DND-41 (cell line): ENCODE measurements at regions not wholly inside any gene's neighbourhood (a gene's known extent, or its start where the extent isn't known, plus 50 kb on each side); places are given as distances from the start of the nearest gene placed in this dataset.

Experiments
- ATAC-seq: fragments of 200-7000 bp; cut with Tn5 transposase; 3 replicates; pipeline ENCODE4 v1.9.1; 2021; ENCODE audit warnings: low read depth; ENCODE audit not compliant: insufficient read depth
- DNase-seq: peaks from one replicate; pipeline ENCODE4 v3.0.0-alpha.2; 2020
- H2AFZ ChIP-seq: 2 replicates; pipeline ENCODE4 v1.6.0; 2012; ENCODE audit warnings: low read depth, low read length
- H3K27ac ChIP-seq: 2 replicates; pipeline ENCODE4 v1.5.1; 2012; ENCODE audit warnings: low read length, inconsistent platforms
- H3K27me3 ChIP-seq: fragments of 200-600 bp; sonication (generic); 2 replicates; pipeline ENCODE4 v1.6.0; 2012; ENCODE audit warnings: low read length, mild to moderate bottlenecking, inconsistent platforms; ENCODE audit not compliant: insufficient read depth, poor library complexity
- H3K36me3 ChIP-seq: 2 replicates; pipeline ENCODE4 v1.5.1; 2012; ENCODE audit warnings: low read length, inconsistent platforms; ENCODE audit not compliant: insufficient read depth
- H3K4me1 ChIP-seq: 2 replicates; pipeline ENCODE4 v1.5.1; 2012; ENCODE audit warnings: mild to moderate bottlenecking, low read length; ENCODE audit not compliant: insufficient read depth
- H3K4me2 ChIP-seq: 2 replicates; pipeline ENCODE4 v1.6.0; 2012; ENCODE audit warnings: mild to moderate bottlenecking, moderate library complexity, low read length, inconsistent platforms; ENCODE audit not compliant: insufficient read depth
- H3K4me3 ChIP-seq, 2 experiments: fragments of 200-600 bp in 1 of 2; shearing (Covaris generic) in 1 of 2; 2 replicates each; pipeline ENCODE4 v1.5.1; 2012 to 2016; ENCODE audit warnings: inconsistent platforms in 2 of 2, low read length in 2 of 2, mild to moderate bottlenecking in 2 of 2, low read depth in 1 of 2, moderate library complexity in 1 of 2
- H3K79me2 ChIP-seq: 2 replicates; pipeline ENCODE4 v1.6.0; 2012; ENCODE audit warnings: low read length, inconsistent platforms; ENCODE audit not compliant: insufficient read depth
- H3K9ac ChIP-seq: 2 replicates; pipeline ENCODE4 v1.6.0; 2012; ENCODE audit warnings: low read depth, mild to moderate bottlenecking, inconsistent platforms, low read length, moderate library complexity
- H3K9me3 ChIP-seq: 2 replicates; pipeline ENCODE4 v1.5.1; 2012; ENCODE audit warnings: low read length, moderate library complexity, mild to moderate bottlenecking, inconsistent platforms; ENCODE audit not compliant: insufficient read depth, severe bottlenecking
- H4K20me1 ChIP-seq: 2 replicates; pipeline ENCODE4 v1.6.0; 2012; ENCODE audit warnings: low read length; ENCODE audit not compliant: insufficient read depth
- EZH2 ChIP-seq: IDR thresholded peaks from 3 replicates; pipeline ENCODE4 v1.6.1; 2012; ENCODE audit warnings: borderline replicate concordance, low read depth, mild to moderate bottlenecking, moderate library complexity, low read length, inconsistent platforms; ENCODE audit not compliant: severe bottlenecking
- TF ChIP-seq, protein P1 (sequence below): IDR thresholded peaks from 2 replicates; pipeline ENCODE4 v1.5.1; 2012; ENCODE audit warnings: borderline replicate concordance, low read length, moderate library complexity, mild to moderate bottlenecking; ENCODE audit not compliant: poor library complexity, severe bottlenecking; ENCODE audit errors: extremely low read depth

DNA sequence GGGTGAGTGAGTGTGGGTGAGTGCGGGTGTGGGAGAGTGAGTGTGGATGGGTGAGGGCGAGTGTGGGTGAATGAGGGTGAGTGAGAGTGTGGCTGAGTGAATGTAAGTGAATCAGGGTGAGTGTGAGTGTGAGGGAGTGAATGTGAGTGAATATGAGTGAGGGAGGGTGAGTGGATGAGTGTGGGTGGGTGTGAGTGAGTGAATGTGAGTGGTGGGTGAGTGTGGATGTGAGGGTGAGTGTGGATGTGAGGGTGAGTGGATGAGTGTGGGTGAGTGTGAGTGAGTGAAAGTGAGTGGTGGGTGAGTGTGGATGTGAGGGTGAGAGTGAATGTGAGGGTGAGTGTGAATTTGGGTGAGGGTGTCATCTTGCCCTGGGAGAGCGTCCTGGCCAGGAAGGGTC is 67.5 kb downstream of the TRIML1 start:
- no peaks in the 10 kb centered on the region for H3K27me3 ChIP-seq
- H3K4me2 ChIP-seq = no peak overlapping the region
- H3K9me3 ChIP-seq = peaks cover 4% of the 10 kb centered on the region
- ATAC-seq (no peak), DNase-seq (no peak)
- TF ChIP-seq, protein P1, sequence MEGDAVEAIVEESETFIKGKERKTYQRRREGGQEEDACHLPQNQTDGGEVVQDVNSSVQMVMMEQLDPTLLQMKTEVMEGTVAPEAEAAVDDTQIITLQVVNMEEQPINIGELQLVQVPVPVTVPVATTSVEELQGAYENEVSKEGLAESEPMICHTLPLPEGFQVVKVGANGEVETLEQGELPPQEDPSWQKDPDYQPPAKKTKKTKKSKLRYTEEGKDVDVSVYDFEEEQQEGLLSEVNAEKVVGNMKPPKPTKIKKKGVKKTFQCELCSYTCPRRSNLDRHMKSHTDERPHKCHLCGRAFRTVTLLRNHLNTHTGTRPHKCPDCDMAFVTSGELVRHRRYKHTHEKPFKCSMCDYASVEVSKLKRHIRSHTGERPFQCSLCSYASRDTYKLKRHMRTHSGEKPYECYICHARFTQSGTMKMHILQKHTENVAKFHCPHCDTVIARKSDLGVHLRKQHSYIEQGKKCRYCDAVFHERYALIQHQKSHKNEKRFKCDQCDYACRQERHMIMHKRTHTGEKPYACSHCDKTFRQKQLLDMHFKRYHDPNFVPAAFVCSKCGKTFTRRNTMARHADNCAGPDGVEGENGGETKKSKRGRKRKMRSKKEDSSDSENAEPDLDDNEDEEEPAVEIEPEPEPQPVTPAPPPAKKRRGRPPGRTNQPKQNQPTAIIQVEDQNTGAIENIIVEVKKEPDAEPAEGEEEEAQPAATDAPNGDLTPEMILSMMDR = no peak
- TF ChIP-seq EZH2 = no peak
- H3K9ac ChIP-seq = no peak overlapping the region
- H3K4me1 ChIP-seq = no peaks in the 10 kb centered on the region
- no peaks in the 10 kb centered on the region for H3K36me3 ChIP-seq
- H4K20me1 ChIP-seq = no peaks in the 10 kb centered on the region
- no peaks in the 10 kb centered on the region for H3K79me2 ChIP-seq
- no peak overlapping the region for H3K4me3 ChIP-seq
- no peak overlapping the region for H3K27ac ChIP-seq
- no peak overlapping the region for H2AFZ ChIP-seq

DNA sequence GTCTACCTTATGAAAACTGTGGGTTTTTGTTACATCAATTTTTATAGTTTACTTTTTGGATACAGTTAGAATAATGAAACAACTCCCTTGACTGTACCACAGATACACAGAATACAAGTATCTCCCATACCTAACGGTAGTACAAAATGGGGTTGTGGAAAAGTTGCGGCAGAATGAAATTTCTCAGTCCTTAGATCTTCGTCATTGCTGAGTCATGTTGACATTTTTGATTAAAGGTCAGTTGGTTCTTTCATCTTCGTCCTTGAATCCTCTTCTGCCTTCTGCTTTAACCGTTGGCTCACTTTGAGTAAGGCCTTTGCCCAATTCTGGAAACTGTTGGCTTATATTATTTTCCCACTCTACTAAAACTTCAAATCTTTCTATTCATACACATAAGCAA is 75.6 kb downstream of the TRIML1 start:
- TF ChIP-seq EZH2 = no peak
- TF ChIP-seq, protein P1 = no peak
- Histone ChIP-seq H3K4me1 (no peaks in the 10 kb centered on the region), H3K4me2 (no peak overlapping the region), H3K36me3 (no peaks in the 10 kb centered on the region), H3K27me3 (no peaks in the 10 kb centered on the region), H3K9me3 (peaks cover 4% of the 10 kb centered on the region), H3K79me2 (no peaks in the 10 kb centered on the region), H3K4me3 (no peak overlapping the region), H3K27ac (no peak overlapping the region), H2AFZ (no peak overlapping the region), H4K20me1 (no peaks in the 10 kb centered on the region), H3K9ac (no peak overlapping the region)
- DNase-seq (no peak), ATAC-seq (no peak)

DNA sequence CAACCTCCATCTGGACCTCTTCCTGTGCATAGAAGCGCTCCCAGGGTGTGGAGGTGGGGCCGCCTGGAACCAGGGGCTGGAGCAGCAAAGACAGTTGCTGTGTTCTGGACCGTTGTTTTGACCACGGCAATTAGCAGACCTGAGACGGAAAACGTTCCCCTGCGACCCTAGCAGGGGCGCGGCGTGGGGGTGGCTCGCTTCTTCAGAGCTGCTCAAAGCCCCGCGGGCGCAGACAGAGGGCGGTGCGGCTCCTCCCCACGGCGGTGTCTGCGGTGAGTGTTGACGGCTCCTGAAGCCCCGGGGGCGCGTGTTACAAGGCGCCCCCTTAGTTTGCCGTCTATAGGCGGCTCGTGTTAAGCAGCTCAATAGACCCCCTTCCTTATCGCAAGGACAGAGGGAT is 79.2 kb downstream of the TRIML1 start:
- no peak overlapping the region for H3K4me2 ChIP-seq
- TF ChIP-seq EZH2 = no peak
- TF ChIP-seq, protein P1 = no peak
- no peak overlapping the region for H3K9ac ChIP-seq
- ATAC-seq = no peak
- no peaks in the 10 kb centered on the region for H3K36me3 ChIP-seq
- no peaks in the 10 kb centered on the region for H3K27me3 ChIP-seq
- H3K4me1 ChIP-seq = no peaks in the 10 kb centered on the region
- H3K9me3 ChIP-seq = peaks cover 4% of the 10 kb centered on the region
- no peaks in the 10 kb centered on the region for H3K79me2 ChIP-seq
- no peak for DNase-seq
- H3K4me3 ChIP-seq = no peak overlapping the region
- no peak overlapping the region for H2AFZ ChIP-seq
- H3K27ac ChIP-seq = no peak overlapping the region
- H4K20me1 ChIP-seq = no peaks in the 10 kb centered on the region

DNA sequence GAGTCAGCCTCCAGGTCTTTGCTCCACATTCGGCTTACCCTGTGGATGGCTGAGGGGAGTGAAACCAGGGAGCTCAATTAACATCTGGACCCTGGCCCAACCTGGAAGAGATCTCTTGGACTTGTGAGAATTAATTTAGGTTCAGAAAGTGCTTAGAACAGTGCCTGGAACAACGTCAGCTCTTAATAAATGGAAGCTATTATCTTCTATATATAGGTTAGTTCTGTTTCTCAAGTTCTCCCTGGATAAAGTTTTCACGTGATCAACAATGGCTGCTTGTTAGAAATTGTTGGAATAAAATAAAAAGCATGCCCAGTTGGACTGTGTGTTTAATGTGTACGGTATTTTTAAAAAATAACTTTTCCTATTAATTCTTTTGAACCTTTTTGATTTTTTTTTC is 80.8 kb downstream of the TRIML1 start:
- no peak overlapping the region for H3K4me3 ChIP-seq
- H3K36me3 ChIP-seq = no peaks in the 10 kb centered on the region
- H4K20me1 ChIP-seq = no peaks in the 10 kb centered on the region
- TF ChIP-seq, protein P1 = no peak
- no peak for TF ChIP-seq EZH2
- peaks cover 4% of the 10 kb centered on the region for H3K9me3 ChIP-seq
- no peak overlapping the region for H2AFZ ChIP-seq
- no peak overlapping the region for H3K27ac ChIP-seq
- no peaks in the 10 kb centered on the region for H3K27me3 ChIP-seq
- no peak overlapping the region for H3K4me2 ChIP-seq
- DNase-seq (no peak), ATAC-seq (no peak)
- no peaks in the 10 kb centered on the region for H3K79me2 ChIP-seq
- H3K9ac ChIP-seq = no peak overlapping the region
- H3K4me1 ChIP-seq = no peaks in the 10 kb centered on the region
